GM12878 (cell line): ENCODE measurements at regions not wholly inside any gene's neighbourhood (a gene's known extent, or its start where the extent isn't known, plus 50 kb on each side); places are given as distances from the start of the nearest gene placed in this dataset.

Experiments
- ATAC-seq: fragments of 200-7000 bp; cut with Tn5 transposase; 3 replicates; pipeline ENCODE4 v1.9.1; 2020; ENCODE audit warnings: mild to moderate bottlenecking, moderate library complexity
- BruUV-seq: library from RNA; stranded (reverse); fragments of 400-500 nt; replicated peaks from 2 replicates; lab custom pipeline; 2021; lab: Mats Ljungman, UMichigan
- CTCF ChIA-PET: fragments of 300-600 bp; sonication (Branson Sonifier 250); formaldehyde crosslinking; extraction: SDS; loops from one replicate; lab custom pipeline; 2021; ENCODE audit warnings: inconsistent platforms; lab: Yijun Ruan, JAX
- POLR2A ChIA-PET: fragments of 350-600 bp; formaldehyde crosslinking; extraction: SDS; loops from one replicate; lab custom pipeline; 2021; ENCODE audit warnings: inconsistent platforms; lab: Charles Lee
- RAD21 ChIA-PET: fragments of 300-600 bp; sonication (Branson Sonifier 250); formaldehyde crosslinking; loops from one replicate; lab custom pipeline; 2023; ENCODE audit warnings: antibody characterized with exemption; ENCODE audit not compliant: unreplicated experiment; lab: Charles Lee
- SMC1A ChIA-PET: fragments of 300-600 bp; sonication (Branson Sonifier 250); formaldehyde crosslinking; loops from one replicate; lab custom pipeline; 2023; ENCODE audit not compliant: unreplicated experiment, uncharacterized antibody; lab: Charles Lee
- DNase-seq: peaks from one replicate; pipeline ENCODE4 v3.0.0-alpha.2; 2011; ENCODE audit warnings: low read depth, low spot score
- FAIRE-seq: peaks from 3 replicates; lab custom pipeline; 2011; peaks lifted over from hg19 to GRCh38; lab: Jason Lieb, UNC
- H2AFZ ChIP-seq: 2 replicates; pipeline ENCODE4 v1.6.0; 2011; ENCODE audit warnings: low read depth, low read length, control low read depth; ENCODE audit not compliant: control insufficient read depth
- H3K27ac ChIP-seq: 2 replicates; pipeline ENCODE4 v1.5.1; 2011; ENCODE audit warnings: control low read depth; ENCODE audit not compliant: control insufficient read depth, insufficient read depth
- H3K27me3 ChIP-seq, 2 experiments: replicated peaks in 1 of 2; 2 replicates each; pipeline versions ENCODE4 v1.6.0 to v1.6.1; 2011; ENCODE audit warnings: low read length in 1 of 2; ENCODE audit not compliant: control insufficient read depth in 2 of 2, insufficient read depth in 2 of 2
- H3K36me3 ChIP-seq, 2 experiments: 2 replicates each; pipeline ENCODE4 v1.5.1; 2011; ENCODE audit warnings: low read length in 1 of 2; ENCODE audit not compliant: control insufficient read depth in 2 of 2, insufficient read depth in 2 of 2
- H3K4me1 ChIP-seq: 2 replicates; pipeline ENCODE4 v1.6.1; 2011; ENCODE audit warnings: mild to moderate bottlenecking, low read length, moderate library complexity, mixed read lengths; ENCODE audit not compliant: control insufficient read depth, insufficient read depth
- H3K4me2 ChIP-seq: 2 replicates; pipeline ENCODE4 v1.6.0; 2011; ENCODE audit warnings: control low read depth; ENCODE audit not compliant: control insufficient read depth, insufficient read depth
- H3K4me3 ChIP-seq: fragments of 200-600 bp; sonication (generic); 2 replicates; pipeline ENCODE4 v1.5.1; 2016
- H3K79me2 ChIP-seq: 2 replicates; pipeline ENCODE4 v1.6.0; 2011; ENCODE audit warnings: low read length; ENCODE audit not compliant: control insufficient read depth, insufficient read depth
- H3K9ac ChIP-seq: 2 replicates; pipeline ENCODE4 v1.8.0; 2011; ENCODE audit warnings: low read length, control low read depth, mixed read lengths; ENCODE audit not compliant: control insufficient read depth, insufficient read depth
- H3K9me3 ChIP-seq: replicated peaks from 3 replicates; pipeline ENCODE4 v1.5.1; 2011; ENCODE audit warnings: mild to moderate bottlenecking, low read length; ENCODE audit not compliant: control insufficient read depth, insufficient read depth
- H4K20me1 ChIP-seq: 2 replicates; pipeline ENCODE4 v1.6.0; 2011; ENCODE audit not compliant: control insufficient read depth, insufficient read depth
- BACH1 ChIP-seq: fragments of 450-650 bp; IDR thresholded peaks from 2 replicates; pipeline ENCODE4 v1.6.1; 2017; ENCODE audit warnings: mild to moderate bottlenecking, borderline replicate concordance
- BCL11A ChIP-seq: IDR thresholded peaks from 2 replicates; pipeline ENCODE4 v1.6.1; 2011; ENCODE audit warnings: low read depth, low read length
- BCLAF1 ChIP-seq: fragments of 450-650 bp; IDR thresholded peaks from 2 replicates; pipeline ENCODE4 v1.6.1; 2017; ENCODE audit warnings: antibody characterized with exemption, mild to moderate bottlenecking, moderate library complexity
- HCFC1 ChIP-seq: fragments of 150-350 bp; IDR thresholded peaks from 2 replicates; pipeline ENCODE4 v1.6.1; 2014; ENCODE audit warnings: low read length
- NFIC ChIP-seq: IDR thresholded peaks from 2 replicates; pipeline ENCODE4 v1.6.1; 2012; ENCODE audit warnings: low read depth, mild to moderate bottlenecking, inconsistent platforms, low read length, moderate library complexity
- NFXL1 ChIP-seq: fragments of 450-650 bp; IDR thresholded peaks from 2 replicates; pipeline ENCODE4 v1.6.1; 2017; ENCODE audit warnings: antibody characterized with exemption, mild to moderate bottlenecking, borderline replicate concordance
- NRF1 ChIP-seq: conservative IDR thresholded peaks from 2 replicates; pipeline ENCODE4 v1.6.1; 2011; ENCODE audit warnings: mild to moderate bottlenecking, low read depth, low read length, improper control_type of control experiment
- SIX5 ChIP-seq: IDR thresholded peaks from 2 replicates; pipeline ENCODE4 v1.6.1; 2011; ENCODE audit warnings: mild to moderate bottlenecking, low read depth, low read length, moderate library complexity; ENCODE audit not compliant: severe bottlenecking
- SMARCA5 ChIP-seq: fragments of 450-650 bp; IDR thresholded peaks from 2 replicates; pipeline ENCODE4 v1.6.1; 2017; ENCODE audit warnings: mild to moderate bottlenecking
- SPI1 ChIP-seq: IDR thresholded peaks from 2 replicates; pipeline ENCODE4 v1.6.1; 2011; ENCODE audit warnings: low read depth, mild to moderate bottlenecking, low read length, moderate library complexity, borderline replicate concordance; ENCODE audit not compliant: insufficient read depth
- SUPT20H ChIP-seq: IDR thresholded peaks from 2 replicates; pipeline ENCODE4 v1.6.1; 2011; ENCODE audit warnings: low read depth, mild to moderate bottlenecking, low read length, moderate library complexity, borderline replicate concordance; ENCODE audit not compliant: control insufficient read depth
- ZNF207 ChIP-seq: fragments of 450-650 bp; IDR thresholded peaks from 2 replicates; pipeline ENCODE4 v1.6.1; 2014; ENCODE audit warnings: antibody characterized with exemption, mild to moderate bottlenecking, borderline replicate concordance
- ZNF274 ChIP-seq: IDR thresholded peaks from one replicate; pipeline ENCODE4 v1.8.0; 2011; ENCODE audit not compliant: insufficient read length, insufficient read depth
- WGBS: methylation state at CpG from one replicate; pipeline ENCODE4 v1.1.6; 2016; ENCODE audit warnings: low lambda C conversion rate; ENCODE audit not compliant: insufficient replicate concordance, insufficient coverage; ENCODE audit errors: missing lambda C conversion rate; 5-methylcytosine and 5-hydroxymethylcytosine counted together
- in situ Hi-C: fragments of 300-500 bp; cut with MboI; formaldehyde crosslinking; loops from 9 replicates; pipeline ENCODE4 v1.14.3; 2018; ENCODE audit warnings: mixed read lengths
- intact Hi-C: fragments of 100-400 bp; cut with micrococcal nuclease; formaldehyde crosslinking; loops from one replicate; pipeline ENCODE4 v1.14.2; 2022; ENCODE audit not compliant: unreplicated experiment
- TF ChIP-seq, protein P1 (sequence below): fragments of 450-650 bp; IDR thresholded peaks from 2 replicates; pipeline ENCODE4 v1.6.1; 2017; ENCODE audit warnings: mild to moderate bottlenecking, low read depth, inconsistent platforms; ENCODE audit not compliant: poor library complexity, severe bottlenecking
- TF ChIP-seq, protein P2 (sequence below): fragments of 450-650 bp; IDR thresholded peaks from 2 replicates; pipeline ENCODE4 v1.6.1; 2014; ENCODE audit warnings: mild to moderate bottlenecking

DNA sequence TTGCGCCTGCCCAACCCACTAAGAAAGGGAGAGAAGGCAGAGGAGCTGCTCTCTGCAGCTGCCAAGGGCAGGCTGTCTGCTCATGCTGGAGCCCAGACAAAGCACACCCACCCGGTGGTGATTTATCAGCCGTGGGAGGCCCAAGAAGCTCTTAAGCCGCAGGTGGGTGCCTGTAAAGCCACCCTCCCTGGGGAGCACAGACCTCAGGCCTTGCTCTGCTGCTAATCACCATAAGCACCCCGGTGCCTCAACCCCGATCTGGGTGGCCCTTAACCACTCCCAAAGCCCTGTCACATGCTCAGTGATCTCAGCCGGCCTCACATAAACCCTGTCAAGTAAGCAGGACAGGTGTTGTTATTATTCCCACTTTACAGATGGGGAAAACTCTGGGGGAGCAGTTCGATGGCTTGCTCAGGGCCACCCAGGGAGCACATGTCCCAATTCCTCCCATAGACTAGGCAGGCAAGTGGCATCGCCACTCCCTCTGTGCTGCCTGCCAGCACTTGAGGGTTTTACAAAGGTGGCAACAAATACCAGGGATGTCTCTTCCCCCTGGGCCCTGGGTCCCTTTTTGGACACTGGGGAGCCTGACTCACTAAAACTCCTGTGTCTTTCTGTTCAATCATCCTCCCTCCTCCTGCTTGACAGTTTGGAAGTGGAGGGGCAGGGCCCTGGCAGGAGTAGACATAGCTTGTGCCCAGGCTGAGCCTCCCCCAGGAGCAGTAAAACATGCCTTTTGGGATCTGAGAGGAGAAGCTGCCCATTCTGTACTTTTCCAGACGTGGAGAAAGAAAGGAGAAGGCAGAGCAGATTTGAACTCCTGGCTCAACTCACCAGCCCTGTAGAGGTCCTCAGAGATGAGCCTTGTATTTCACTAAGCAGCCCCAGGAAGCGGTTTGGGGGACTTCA lies 299.3 kb downstream of the SOX9 start:
- Histone ChIP-seq H3K9ac (peak overlapping the region; percentile 76), H2AFZ (peak overlapping the region; percentile 59), H3K27ac (peak overlapping the region; percentile 95), H3K79me2 (peaks cover 10% of the 10 kb centered on the region; the same call in 1 of the 2 replicates), H3K4me2 (peak overlapping the region; percentile 85), H4K20me1 (no peaks in the 10 kb centered on the region), H3K4me3 (peak overlapping the region; percentile 13; the same call in 1 of the 2 replicates), H3K27me3 (no peaks in the 10 kb centered on the region), H3K9me3 (peaks cover 18% of the 10 kb centered on the region), H3K4me1 (peaks cover 58% of the 10 kb centered on the region), H3K36me3 (no peaks in the 10 kb centered on the region; a peak in 1 of 4 replicates)
- ATAC-seq (peak; percentile 52), DNase-seq (peak; percentile 92), FAIRE-seq (no peak)
- BruUV-seq = no TSS peak
- POLR2A ChIA-PET = interaction anchor here (0.6 to 9.6 kb wide), 12 partner anchors 11 to 393 kb away, joined by 3 to 170 read pairs (median 4); no protein-coding TSS in a partner anchor
- intact Hi-C loops (loop anchor here (2.0 to 5.0 kb wide), 2 partner anchors 13 to 182 kb away; no protein-coding TSS in a partner anchor), in situ Hi-C loops (loop anchor here (5.0 to 25.0 kb wide), 5 partner anchors 97 to 1867 kb away; partner anchors contain the start of gene SOX9)
- WGBS = 5% methylated on average over 11 of the region's 11 CpGs
- CTCF ChIA-PET = interaction anchor here (1.1 to 9.8 kb wide), 9 partner anchors 11 to 139 kb away, joined by 3 to 101 read pairs (median 3); no protein-coding TSS in a partner anchor
- RAD21 ChIA-PET = interaction anchor here (0.9 to 11.4 kb wide), 14 partner anchors 10 to 947 kb away, joined by 3 to 361 read pairs (median 20); partner anchors contain the start of gene SOX9
- SMC1A ChIA-PET = interaction anchor here (0.7 to 12.7 kb wide), 12 partner anchors 8 to 119 kb away, joined by 3 to 335 read pairs (median 5); no protein-coding TSS in a partner anchor
- TF ChIP-seq BCL11A (peak; percentile 98), NRF1 (no peak), HCFC1 (no peak), NFXL1 (no peak), ZNF274 (no peak), NFIC (no peak; the same call in 1 of the 2 replicates), SUPT20H (no peak), BCLAF1 (no peak), SPI1 (no peak), BACH1 (peak; percentile 89), SIX5 (no peak), ZNF207 (peak; percentile 44; the same call in 1 of the 2 replicates), SMARCA5 (peak; percentile 75)
- TF ChIP-seq, protein P1, sequence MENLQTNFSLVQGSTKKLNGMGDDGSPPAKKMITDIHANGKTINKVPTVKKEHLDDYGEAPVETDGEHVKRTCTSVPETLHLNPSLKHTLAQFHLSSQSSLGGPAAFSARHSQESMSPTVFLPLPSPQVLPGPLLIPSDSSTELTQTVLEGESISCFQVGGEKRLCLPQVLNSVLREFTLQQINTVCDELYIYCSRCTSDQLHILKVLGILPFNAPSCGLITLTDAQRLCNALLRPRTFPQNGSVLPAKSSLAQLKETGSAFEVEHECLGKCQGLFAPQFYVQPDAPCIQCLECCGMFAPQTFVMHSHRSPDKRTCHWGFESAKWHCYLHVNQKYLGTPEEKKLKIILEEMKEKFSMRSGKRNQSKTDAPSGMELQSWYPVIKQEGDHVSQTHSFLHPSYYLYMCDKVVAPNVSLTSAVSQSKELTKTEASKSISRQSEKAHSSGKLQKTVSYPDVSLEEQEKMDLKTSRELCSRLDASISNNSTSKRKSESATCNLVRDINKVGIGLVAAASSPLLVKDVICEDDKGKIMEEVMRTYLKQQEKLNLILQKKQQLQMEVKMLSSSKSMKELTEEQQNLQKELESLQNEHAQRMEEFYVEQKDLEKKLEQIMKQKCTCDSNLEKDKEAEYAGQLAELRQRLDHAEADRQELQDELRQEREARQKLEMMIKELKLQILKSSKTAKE = peak; percentile 94
- TF ChIP-seq, protein P2, sequence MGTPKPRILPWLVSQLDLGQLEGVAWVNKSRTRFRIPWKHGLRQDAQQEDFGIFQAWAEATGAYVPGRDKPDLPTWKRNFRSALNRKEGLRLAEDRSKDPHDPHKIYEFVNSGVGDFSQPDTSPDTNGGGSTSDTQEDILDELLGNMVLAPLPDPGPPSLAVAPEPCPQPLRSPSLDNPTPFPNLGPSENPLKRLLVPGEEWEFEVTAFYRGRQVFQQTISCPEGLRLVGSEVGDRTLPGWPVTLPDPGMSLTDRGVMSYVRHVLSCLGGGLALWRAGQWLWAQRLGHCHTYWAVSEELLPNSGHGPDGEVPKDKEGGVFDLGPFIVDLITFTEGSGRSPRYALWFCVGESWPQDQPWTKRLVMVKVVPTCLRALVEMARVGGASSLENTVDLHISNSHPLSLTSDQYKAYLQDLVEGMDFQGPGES = no peak
